ENCODE measurements at regions not wholly inside any gene's neighbourhood (a gene's known extent, or its start where the extent isn't known, plus 50 kb on each side); places are given as distances from the start of the nearest gene placed in this dataset.

- Histone ChIP-seq H3K36me3 (no peaks in the 10 kb centered on the region), H3K9me3 (no peaks in the 10 kb centered on the region; the same call in 1 of the 2 replicates)
Measured at GRCh38 chr3:106364477-106364876, 495.7 kb upstream of the CBLB start.

GRCh38 chr3:106365061-106365691 is 496.4 kb upstream of the CBLB start:
- no peak for DNase-seq
- no peak overlapping the region for H3K4me3 ChIP-seq
- no peaks in the 10 kb centered on the region; the same call in 1 of the 2 replicates for H3K9me3 ChIP-seq
- no peaks in the 10 kb centered on the region for H3K27me3 ChIP-seq
- no peaks in the 10 kb centered on the region for H3K36me3 ChIP-seq

More at GRCh38 chr3:106364477-106364876, 495.7 kb upstream of the CBLB start:
- Histone ChIP-seq H3K4me3 (no peak overlapping the region), H3K27me3 (no peaks in the 10 kb centered on the region)
- no peak for DNase-seq

GRCh38 chr3:106366352-106366751 is 497.5 kb upstream of the CBLB start:
- H3K27me3 ChIP-seq = no peaks in the 10 kb centered on the region

GRCh38 chr3:106367496-106367895 is 498.7 kb upstream of the CBLB start:
- DNase-seq = no peak
- H3K9me3 ChIP-seq = no peaks in the 10 kb centered on the region
- no peaks in the 10 kb centered on the region for H3K27me3 ChIP-seq
- no peaks in the 10 kb centered on the region for H3K36me3 ChIP-seq
- H3K4me3 ChIP-seq = no peak overlapping the region

More at GRCh38 chr3:106366352-106366751, 497.5 kb upstream of the CBLB start:
- Histone ChIP-seq H3K4me3 (no peak overlapping the region), H3K9me3 (no peaks in the 10 kb centered on the region; the same call in 1 of the 2 replicates), H3K36me3 (no peaks in the 10 kb centered on the region)
- DNase-seq = no peak

GRCh38 chr3:106371221-106371970 is 502.6 kb upstream of the CBLB start:
- no peak for DNase-seq
- H3K9me3 ChIP-seq = no peaks in the 10 kb centered on the region
- no peaks in the 10 kb centered on the region for H3K27me3 ChIP-seq
- H3K36me3 ChIP-seq = no peaks in the 10 kb centered on the region
- H3K4me3 ChIP-seq = no peak overlapping the region

GRCh38 chr3:106371971-106372805 is 503.4 kb upstream of the CBLB start:
- no peak overlapping the region for H3K4me3 ChIP-seq
- no peaks in the 10 kb centered on the region for H3K36me3 ChIP-seq
- no peaks in the 10 kb centered on the region for H3K27me3 ChIP-seq
- no peaks in the 10 kb centered on the region for H3K9me3 ChIP-seq
- no peak for DNase-seq

GRCh38 chr3:106372806-106373190 is 504.0 kb upstream of the CBLB start:
- Histone ChIP-seq H3K9me3 (no peaks in the 10 kb centered on the region), H3K36me3 (no peaks in the 10 kb centered on the region), H3K27me3 (no peaks in the 10 kb centered on the region), H3K4me3 (no peak overlapping the region)
- DNase-seq = no peak

GRCh38 chr3:106376016-106376570 is 507.3 kb upstream of the CBLB start:
- no peak for DNase-seq
- H3K9me3 ChIP-seq = no peaks in the 10 kb centered on the region
- H3K4me3 ChIP-seq = no peak overlapping the region
- H3K36me3 ChIP-seq = no peaks in the 10 kb centered on the region
- H3K27me3 ChIP-seq = no peaks in the 10 kb centered on the region

GRCh38 chr3:106379251-106379750 is 510.5 kb upstream of the CBLB start:
- Histone ChIP-seq H3K27me3 (no peaks in the 10 kb centered on the region), H3K4me3 (no peak overlapping the region), H3K9me3 (no peaks in the 10 kb centered on the region), H3K36me3 (no peaks in the 10 kb centered on the region)
- no peak for DNase-seq

- Histone ChIP-seq H3K4me3 (no peak overlapping the region), H3K36me3 (no peaks in the 10 kb centered on the region), H3K9me3 (no peaks in the 10 kb centered on the region), H3K27me3 (no peaks in the 10 kb centered on the region)
- DNase-seq = no peak
Measured at GRCh38 chr3:106380232-106380631, 511.4 kb upstream of the CBLB start.

GRCh38 chr3:106381286-106381938 is 512.6 kb upstream of the CBLB start:
- DNase-seq = no peak
- no peaks in the 10 kb centered on the region for H3K36me3 ChIP-seq

GRCh38 chr3:106381939-106382335 is 513.1 kb upstream of the CBLB start:
- no peaks in the 10 kb centered on the region for H3K36me3 ChIP-seq
- H3K27me3 ChIP-seq = no peaks in the 10 kb centered on the region
- no peak overlapping the region for H3K4me3 ChIP-seq
- no peaks in the 10 kb centered on the region for H3K9me3 ChIP-seq
- DNase-seq = no peak

More at GRCh38 chr3:106381286-106381938, 512.6 kb upstream of the CBLB start:
- no peaks in the 10 kb centered on the region for H3K27me3 ChIP-seq
- no peak overlapping the region for H3K4me3 ChIP-seq
- H3K9me3 ChIP-seq = no peaks in the 10 kb centered on the region

- H3K9me3 ChIP-seq = no peaks in the 10 kb centered on the region
- DNase-seq = no peak
- no peaks in the 10 kb centered on the region for H3K36me3 ChIP-seq
- no peak overlapping the region for H3K4me3 ChIP-seq
- H3K27me3 ChIP-seq = no peaks in the 10 kb centered on the region; the same call in 1 of the 2 replicates
Measured at GRCh38 chr3:106386050-106386449, 517.2 kb upstream of the CBLB start.

- H3K36me3 ChIP-seq = no peaks in the 10 kb centered on the region
- no peak overlapping the region for H3K4me3 ChIP-seq
- DNase-seq = no peak
- no peaks in the 10 kb centered on the region; the same call in 1 of the 2 replicates for H3K27me3 ChIP-seq
- no peaks in the 10 kb centered on the region for H3K9me3 ChIP-seq
Measured at GRCh38 chr3:106392915-106393314, 524.1 kb upstream of the CBLB start.

- Histone ChIP-seq H3K27me3 (no peaks in the 10 kb centered on the region), H3K9me3 (no peaks in the 10 kb centered on the region), H3K4me3 (no peak overlapping the region), H3K36me3 (no peaks in the 10 kb centered on the region)
- DNase-seq = no peak
Measured at GRCh38 chr3:106397006-106397405, 528.2 kb upstream of the CBLB start.

GRCh38 chr3:106398891-106399600 is 530.2 kb upstream of the CBLB start:
- H3K36me3 ChIP-seq = no peaks in the 10 kb centered on the region
- DNase-seq = no peak
- H3K27me3 ChIP-seq = no peaks in the 10 kb centered on the region
- H3K4me3 ChIP-seq = no peak overlapping the region
- no peaks in the 10 kb centered on the region for H3K9me3 ChIP-seq

All from MG63 (cell line).